CD4-positive, alpha-beta T cell treated with Interleukin-15 for 4 hours (primary cell): ENCODE measurements at regions not wholly inside any gene's neighbourhood (a gene's known extent, or its start where the extent isn't known, plus 50 kb on each side); places are given as distances from the start of the nearest gene placed in this dataset.

Experiments
- DNase-seq: peaks from one replicate; pipeline ENCODE4 v3.0.0-alpha.2; 2020; ENCODE audit warnings: low spot score

DNA sequence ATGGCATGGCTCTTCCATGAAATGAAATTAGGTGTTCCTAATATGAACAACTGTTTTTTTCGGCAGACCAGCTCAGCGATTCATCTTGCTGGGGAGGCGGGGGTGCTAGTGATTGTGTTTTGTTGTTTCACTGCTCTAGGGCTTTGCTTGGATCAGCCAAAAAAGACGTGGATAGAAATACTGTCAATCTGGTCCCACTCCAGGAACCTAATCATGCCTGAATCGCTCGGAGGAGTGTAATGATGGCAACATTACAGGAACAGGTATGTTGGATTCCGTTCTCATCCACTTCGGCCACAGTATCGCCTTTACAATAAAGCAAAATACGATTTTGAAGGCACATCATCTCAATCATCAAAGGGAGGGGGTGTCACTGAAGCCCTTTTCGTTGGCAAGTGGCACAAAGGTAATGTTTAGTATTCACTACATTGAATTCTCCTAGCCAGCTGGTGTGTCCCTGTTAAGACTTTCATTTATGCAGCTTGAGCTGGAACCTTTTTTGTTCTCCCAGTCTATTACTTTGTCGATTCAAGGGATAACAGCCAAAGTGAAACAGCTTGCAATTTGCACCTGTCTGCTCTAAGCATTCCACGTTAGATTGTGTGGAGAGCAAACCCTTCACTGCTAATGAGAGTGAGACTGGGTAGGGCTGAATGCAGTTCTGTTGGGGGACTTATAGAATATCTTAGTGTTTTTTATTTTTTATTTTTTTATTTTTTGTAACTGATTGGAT lies 477.7 kb downstream of the TFAP2A start:
- no peak for DNase-seq

DNA sequence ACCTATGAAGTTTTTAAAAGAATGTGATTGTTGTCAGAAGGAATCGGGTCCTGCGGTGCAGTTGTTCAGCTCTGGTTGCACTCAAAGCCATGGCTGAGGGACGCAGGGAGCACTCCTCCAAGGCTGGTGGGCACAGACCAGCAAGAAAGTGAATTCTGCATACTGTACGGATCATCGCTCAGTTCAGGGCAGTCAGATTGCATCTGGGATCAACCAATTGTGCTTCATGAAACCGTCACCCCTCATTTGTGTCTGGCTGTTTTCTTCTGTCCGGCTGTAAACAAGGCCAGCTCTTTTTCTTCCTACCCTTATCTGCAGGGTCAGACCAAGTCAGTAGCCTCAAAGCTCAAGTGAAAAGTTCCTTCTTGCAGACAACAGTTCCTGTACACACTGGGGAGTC lies 478.3 kb downstream of the TFAP2A start:
- no peak for DNase-seq

DNA sequence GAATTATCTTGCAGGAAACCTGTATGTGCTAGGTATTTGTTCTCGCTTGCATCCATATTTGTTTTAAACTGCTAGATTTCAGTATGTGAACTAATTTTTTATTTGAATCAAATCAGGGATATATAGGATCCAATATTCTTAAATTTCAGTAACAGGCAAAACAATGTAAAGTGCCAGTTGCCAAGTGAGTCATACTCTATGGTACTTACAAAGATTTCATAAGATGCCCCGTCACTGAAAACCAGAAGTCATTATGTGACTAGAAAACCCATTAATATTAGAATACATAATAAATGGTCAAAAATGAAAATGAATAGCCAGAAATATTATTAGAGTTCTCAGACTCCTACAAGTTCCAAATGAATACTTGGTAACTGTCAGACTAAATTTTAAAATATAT lies 481.2 kb downstream of the TFAP2A start:
- no peak for DNase-seq

DNA sequence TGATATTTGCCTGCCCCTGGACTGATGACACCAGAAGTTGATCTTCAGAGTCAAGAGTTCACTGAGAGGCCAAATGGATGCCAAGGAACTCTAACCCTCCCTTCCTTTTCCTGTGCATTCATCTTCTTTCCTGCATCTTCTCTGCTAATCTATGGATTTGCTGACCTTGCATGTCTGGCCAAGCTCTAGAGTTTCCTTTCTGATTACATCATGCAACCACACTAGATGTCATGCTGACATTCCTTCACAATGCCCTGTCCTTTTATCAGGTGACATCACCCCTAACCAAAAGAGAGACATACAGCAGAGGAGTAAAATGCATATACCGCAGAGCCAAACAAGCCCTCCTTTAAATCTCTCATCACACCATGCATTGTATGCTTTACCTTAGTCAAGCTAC lies 487.6 kb downstream of the TFAP2A start:
- DNase-seq, result no peak

DNA sequence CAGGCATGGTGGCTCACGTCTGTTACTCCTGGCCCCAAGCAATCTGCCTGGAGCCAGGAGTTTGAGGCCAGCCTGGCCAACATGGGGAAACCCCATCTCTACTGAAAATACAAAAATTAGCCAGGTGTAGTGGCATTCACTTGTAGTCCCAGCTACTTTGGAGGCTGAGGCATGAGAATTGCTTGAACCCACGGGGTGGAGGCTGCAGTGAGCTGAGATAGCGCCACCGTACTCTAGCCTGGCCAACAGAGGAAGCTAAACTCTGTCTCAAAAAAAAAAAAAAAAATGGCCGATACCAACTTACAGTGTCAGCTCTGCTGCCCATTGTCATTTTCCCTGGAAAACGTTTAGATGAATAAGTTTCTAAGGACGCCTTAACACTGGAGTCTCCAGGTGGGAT lies 489.9 kb downstream of the TFAP2A start:
- no peak for DNase-seq

DNA sequence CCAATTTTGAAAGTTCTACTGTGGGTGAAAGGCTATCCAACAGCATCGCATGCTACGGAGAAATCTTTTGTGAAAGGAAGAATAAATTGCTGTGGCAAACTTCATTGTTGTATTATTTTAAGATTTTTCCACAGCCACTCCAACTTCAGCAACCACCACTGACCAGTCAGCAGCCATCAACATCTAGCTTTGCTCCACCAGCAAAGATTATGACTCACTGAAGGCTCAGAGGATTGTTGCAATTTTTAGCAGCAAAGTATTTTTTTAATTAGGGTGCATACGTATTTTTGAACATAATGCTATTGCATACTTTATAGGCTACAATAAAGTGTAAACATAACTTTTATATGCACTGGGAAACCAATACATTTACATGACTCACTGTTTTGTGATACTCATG lies 493.5 kb downstream of the TFAP2A start:
- no peak for DNase-seq

DNA sequence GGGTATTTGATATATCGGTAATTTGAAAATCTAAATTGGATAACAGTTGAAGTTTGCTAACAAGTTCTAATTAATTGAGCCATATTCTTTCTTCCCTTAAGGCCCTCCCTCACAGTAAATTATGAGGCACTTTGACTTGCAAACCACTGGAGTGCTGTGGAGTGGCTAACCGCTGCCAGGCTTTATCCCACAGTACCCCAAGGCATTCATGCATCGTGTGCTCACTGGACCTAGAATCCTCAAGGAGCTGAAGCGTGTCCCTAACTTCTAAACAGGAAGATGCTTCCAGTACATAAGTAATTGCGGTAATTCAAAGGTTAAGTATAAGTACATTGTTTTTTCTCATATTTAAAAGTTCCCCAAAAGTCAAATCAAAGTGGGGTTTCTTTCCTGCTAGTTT lies 499.9 kb downstream of the TFAP2A start:
- no peak for DNase-seq

DNA sequence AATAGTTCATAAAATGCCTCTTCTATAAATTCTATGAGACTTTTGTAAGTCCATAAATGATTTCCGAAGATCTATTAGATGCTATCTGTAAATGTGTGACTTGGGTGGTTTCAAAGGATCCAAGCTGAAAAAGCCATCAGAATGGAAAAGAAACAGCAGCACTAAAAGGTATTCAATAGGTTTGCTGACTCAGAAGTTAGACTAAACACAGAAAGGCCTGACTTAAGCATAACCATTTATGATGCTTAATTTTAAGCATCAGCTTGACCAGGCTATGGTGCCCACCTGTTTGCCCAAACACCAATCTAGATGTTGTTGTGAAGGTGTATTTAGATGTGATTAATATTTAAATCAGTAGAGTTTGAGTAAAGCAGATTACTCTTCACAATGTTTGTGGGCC lies 513.5 kb downstream of the TFAP2A start:
- no peak for DNase-seq

DNA sequence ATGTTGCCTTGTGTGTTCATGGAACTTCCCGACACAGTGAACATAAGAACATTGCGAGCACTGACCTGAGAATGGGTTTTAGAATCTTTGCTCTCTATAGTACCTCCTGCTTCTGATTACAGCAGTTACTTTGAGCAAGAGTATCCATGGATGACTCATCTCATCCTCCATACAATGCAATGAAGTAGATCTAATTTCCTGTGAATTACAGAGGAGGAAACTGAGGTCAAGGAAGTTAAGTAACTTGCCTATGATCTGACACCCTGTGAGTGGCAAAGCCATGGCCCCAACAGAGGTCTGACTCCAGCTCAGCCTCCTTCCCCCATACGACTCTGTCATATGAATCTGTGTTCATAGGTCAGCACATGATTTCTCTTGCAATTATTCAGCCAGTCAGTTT lies 518.1 kb downstream of the TFAP2A start:
- no peak for DNase-seq

DNA sequence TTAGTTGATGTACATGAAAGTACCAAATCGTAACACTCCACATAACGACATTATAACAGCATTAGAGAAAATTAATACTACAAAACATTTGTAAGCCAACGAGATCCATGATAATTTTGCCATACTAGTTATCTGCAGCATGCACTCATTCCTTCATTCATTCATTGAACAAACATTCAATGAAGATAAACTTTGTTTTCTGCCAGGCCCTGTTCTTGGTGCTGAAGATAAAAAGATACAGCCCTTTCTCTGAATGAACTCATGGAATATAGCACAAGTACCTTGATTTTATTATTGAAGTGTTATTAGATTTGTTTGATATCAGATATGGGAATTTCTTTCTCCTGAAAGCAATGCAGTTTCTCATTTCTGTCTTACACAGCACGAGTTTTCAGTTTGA lies 524.0 kb downstream of the TFAP2A start:
- DNase-seq, result no peak

DNA sequence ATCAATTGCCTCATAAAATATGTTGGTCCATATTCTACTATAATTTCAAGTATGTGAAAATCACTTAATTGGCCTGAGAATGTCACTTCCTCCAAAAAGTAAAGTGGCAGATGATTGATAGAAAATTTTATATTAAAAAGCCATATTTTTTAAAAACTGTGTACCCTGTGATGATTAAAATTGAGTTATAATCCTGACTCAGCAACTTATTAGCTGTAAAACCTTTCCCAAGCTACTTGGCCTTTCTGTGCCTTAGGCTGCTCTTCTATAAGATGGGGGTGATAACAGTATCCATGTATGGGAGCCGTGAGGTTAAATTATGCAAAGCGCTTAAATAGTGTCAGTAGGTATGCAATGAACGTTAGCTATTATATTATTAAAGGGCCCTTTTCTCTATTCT lies 524.4 kb downstream of the TFAP2A start:
- DNase-seq, result no peak

DNA sequence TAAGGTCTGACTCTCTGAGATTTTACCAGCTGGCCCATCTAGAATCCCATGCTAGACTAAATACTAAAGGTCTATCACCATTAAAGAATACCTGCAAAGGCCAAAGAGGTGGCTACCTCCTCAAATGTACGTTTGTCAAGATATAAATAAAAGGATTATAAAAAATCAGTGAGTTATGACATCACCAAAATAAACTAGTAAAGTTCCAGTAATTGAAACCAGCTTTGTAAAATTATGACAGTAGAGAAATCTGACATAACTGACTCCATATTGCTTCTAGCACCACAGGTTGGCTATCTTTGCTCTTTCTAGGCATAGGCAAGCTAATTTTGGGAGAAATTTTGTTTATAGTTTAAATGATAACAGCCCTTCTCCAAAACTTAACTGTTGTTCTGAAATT lies 536.3 kb downstream of the TFAP2A start:
- DNase-seq, result no peak

DNA sequence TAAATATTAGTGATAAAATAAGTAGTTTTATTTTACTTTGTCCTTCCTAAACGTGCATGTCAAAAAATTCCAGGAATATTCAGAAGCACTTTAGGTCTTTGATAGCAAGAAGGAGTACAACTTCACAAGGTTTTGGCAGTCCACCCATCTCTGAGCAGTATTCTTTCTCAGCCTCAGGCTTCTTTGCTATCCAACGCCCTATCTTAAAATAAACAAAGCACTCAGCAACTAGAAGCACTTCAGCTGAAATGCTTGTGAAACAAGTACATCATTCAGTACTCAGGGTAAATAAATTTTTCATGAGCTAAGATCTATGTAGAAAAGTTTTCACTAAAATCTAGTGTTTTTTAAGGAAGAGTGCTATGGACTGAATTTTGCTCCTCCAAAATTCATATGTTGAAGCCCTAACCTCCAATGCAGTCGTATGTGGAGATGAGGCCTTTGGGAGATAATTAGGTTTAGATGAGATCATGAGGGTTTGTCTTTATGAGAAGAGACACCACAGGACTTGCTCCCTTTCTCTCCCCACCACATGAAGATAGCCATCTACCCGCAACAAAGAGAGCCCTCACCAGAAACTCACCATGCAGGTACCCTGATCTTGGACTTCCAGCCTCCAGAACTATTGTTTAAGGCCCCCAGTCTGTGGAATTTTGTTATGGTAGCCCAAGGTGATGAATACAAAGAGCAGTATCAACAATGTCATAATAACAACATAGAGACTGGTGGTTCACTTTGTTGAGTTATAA lies 539.1 kb downstream of the TFAP2A start:
- DNase-seq, result no peak

DNA sequence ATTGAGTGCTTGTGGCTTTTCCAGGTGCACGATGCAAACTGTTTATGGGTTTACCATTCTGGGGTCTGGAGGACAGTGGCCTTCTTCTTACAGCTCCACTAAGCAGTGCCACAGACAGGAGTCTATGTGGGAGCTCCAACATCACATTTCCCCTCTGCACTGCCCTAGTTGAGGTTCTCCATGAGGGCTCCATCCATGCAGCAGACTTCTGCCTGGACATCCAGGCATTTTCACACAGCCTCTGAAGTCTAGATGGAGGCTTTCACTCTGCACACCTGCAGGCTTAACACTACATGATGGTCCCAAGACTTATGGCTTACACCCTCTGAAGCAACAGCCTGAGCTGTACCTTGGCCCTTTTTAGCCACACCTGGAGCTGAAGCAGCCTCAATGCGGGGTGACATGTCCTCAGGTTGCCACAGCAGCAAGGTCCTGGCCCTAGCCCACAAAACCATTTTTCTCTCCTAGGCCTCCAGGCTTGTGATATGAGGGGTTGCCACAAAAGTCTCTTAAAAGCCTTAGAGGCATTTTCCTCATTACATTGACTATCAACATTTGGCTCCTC lies 552.2 kb downstream of the TFAP2A start:
- DNase-seq, result no peak

DNA sequence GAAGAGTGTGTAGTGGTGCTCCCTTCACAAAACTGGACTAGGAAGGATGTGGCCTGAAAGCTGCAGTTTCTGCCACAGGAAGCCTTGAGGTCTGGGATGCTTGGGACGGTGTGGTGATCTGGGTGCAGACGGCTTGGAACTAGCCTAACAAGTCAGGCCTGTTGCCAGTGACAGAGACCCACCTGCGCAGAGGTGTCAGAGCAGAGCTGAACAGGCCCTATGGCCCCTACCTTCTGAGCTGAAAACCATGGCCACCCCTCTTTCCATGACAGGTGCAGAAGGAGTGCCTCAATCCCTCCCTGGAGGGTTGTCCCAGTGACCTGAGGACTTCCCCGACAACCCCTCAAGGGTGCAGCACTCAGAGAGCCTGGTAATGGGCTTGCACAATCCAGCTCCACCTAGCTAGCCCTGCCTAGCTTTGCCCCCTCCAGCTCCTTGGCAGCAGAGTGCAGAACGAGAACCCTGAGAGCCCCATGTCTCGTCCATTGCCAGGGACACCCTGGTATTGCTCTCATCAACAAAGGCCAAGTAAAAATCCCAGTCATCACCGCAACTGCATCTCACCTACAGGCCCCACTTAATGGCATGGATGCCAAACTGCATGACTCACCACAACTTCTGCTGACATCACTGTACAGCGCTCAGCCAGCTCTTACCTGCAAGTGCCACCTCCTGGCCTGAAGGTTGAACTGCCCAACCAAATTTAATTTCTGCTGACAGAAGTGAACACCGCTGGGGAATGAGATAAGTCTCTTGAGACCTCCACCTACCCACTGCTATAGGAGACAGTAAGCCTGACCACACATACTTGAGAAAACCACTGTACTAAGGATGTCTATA lies 563.1 kb downstream of the TFAP2A start:
- no peak for DNase-seq

DNA sequence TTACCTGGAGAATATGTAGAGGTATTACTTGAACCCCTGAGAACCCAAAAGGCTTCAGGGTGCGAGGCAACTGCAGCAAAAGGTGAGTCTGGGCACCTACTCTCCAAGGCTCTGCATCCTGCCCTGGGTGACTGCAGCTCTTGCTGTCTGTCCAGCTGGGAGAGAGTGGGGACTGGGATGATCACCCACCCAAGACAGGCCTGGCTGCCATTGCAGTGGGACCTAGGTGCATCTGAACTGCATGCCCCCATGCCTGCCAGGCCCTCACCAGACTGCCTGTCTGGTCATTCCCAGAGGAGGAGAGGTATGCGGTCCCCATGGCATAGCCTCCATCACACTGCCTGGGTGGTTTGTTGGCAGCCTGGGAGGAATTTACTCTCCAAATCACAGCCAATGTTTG lies 563.9 kb downstream of the TFAP2A start:
- DNase-seq, result no peak

DNA sequence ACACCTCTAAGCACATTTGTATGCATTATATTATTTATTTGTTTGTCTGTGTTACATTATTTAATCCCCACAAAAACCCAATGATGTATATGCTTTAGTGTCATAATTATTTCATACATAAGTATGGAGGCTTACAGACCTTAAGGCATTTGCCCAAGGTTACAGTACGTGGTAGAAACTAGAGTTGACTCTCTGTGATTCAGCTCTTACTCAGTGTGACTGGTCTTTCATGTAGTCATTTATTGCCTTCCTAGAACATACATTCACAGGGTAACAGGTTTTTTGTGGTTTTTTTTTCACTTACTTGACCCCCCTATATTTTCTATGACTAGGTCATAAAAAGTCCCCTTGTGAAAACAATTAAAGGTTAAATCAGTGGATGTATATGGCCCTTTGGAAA lies 566.8 kb downstream of the TFAP2A start:
- no peak for DNase-seq

DNA sequence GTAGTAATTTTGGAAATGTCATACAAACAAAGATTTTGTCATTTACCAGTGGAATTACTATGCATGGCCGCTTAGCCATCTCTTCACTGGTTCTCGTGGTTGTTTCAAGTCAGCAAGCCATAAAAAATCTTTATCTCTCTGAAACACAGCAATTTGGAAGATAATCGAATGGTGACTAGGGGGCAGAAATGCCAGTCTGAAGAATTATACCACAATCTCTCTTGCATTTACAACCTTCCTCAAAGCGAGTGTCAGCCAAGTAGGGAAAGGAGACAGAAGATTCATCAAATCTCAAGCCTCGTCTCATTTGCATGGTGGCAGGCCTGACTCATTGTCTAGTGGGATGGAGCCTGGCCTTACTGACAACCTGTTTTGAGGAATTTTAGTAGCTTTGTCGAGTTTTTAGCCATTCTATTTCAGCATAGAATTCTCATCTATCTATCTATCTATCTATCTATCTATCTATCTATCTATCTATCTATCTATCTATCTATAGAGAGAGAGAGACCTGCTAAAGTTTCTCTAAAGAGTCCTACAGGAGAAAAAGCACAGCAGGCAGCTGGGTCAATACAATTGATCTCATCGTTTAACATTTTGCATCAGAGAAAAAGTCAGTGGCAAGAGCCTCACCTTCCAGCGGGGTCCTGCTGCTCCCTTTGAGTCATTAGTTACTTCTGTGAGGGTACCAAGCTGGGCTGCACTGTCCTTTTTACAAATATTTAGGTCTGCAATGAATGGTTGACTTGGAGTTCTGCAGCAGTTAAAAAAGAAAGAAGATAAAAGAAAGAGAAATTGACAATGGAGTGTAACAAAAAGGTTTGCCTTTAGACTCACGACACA lies 572.8 kb downstream of the TFAP2A start:
- DNase-seq, result no peak

DNA sequence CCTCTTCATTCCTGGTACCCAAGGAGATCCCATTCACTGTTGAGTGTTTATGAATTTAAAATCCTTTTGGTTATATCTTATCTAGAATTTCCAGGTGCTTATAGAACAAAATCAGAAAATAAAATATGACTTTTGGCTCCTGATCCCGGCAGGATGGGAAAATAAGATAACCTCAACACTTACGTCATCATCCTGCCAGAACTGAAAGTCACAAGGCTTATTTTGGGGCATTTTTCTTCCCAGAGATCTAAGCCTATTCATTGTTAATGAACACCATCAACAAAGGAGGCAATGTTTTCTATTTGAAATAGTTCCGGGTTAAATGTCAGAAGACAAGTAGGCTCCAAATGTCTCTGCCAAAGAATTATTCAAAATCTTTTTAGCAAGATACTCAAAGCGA lies 580.6 kb downstream of the TFAP2A start:
- no peak for DNase-seq

DNA sequence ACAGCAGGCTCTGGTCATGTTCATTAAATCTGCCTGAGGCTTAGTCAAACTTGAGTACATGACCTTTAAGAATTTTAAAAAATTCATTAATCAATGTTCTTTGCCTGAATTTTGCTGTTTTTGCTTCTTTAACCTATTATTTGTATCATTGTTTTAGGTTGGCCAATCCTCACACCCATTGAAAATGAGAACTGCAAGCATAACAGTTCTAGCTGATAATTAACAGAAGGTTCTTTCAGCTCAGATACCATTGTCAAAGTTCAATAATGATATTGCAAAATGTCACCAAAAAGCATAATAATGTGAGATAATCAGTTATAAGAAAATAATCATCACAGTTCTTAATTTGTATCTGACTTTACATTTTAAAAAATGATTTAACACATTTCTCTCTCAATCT lies 583.1 kb downstream of the TFAP2A start:
- DNase-seq, result no peak

DNA sequence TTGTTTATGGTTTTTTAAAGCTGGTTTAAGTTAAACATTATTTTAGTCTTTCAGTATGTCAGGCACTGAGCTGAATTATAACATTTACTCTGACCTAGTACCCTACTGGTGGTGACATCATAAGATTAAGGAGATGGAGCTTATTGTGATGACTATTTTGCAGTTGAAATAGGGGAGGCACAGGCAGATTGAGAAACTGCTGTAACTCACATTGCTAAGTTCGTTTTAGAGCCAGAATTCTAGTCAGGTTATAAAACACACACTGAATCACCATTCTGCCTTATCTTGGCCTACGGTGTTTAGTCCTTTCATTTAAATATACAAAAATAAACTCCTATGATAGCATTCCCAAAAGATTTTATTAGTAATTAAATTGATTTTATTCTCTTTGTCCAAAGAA lies 584.1 kb downstream of the TFAP2A start:
- DNase-seq, result no peak

DNA sequence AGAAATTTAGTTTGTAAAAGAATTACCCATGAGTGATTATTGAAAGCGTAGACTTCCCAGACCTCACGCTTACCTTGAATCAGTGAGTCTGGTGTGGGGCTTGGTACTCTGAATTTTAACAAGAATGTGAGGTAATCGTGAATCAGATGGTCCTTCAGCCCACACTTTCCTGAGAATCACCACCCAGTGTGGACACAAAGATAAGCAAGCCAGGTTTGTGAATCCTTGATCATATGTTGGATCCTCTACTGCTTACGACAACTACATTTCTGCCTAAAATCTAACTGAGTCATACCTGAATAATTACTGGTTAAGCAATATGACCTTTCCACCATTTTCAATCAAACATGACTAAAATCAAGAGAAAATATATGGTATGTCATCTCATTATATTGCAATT lies 589.3 kb downstream of the TFAP2A start:
- DNase-seq, result no peak
